GM12878 (cell line): ENCODE measurements at regions not wholly inside any gene's neighbourhood (a gene's known extent, or its start where the extent isn't known, plus 50 kb on each side); places are given as distances from the start of the nearest gene placed in this dataset.

Experiments
- ATAC-seq: fragments of 200-7000 bp; cut with Tn5 transposase; 3 replicates; pipeline ENCODE4 v1.9.1; 2020; ENCODE audit warnings: mild to moderate bottlenecking, moderate library complexity
- BruUV-seq: library from RNA; stranded (reverse); fragments of 400-500 nt; replicated peaks from 2 replicates; lab custom pipeline; 2021; lab: Mats Ljungman, UMichigan
- CTCF ChIA-PET: fragments of 300-600 bp; sonication (Branson Sonifier 250); formaldehyde crosslinking; extraction: SDS; loops from one replicate; lab custom pipeline; 2021; ENCODE audit warnings: inconsistent platforms; lab: Yijun Ruan, JAX
- POLR2A ChIA-PET: fragments of 350-600 bp; formaldehyde crosslinking; extraction: SDS; loops from one replicate; lab custom pipeline; 2021; ENCODE audit warnings: inconsistent platforms; lab: Charles Lee
- RAD21 ChIA-PET: fragments of 300-600 bp; sonication (Branson Sonifier 250); formaldehyde crosslinking; loops from one replicate; lab custom pipeline; 2023; ENCODE audit warnings: antibody characterized with exemption; ENCODE audit not compliant: unreplicated experiment; lab: Charles Lee
- SMC1A ChIA-PET: fragments of 300-600 bp; sonication (Branson Sonifier 250); formaldehyde crosslinking; loops from one replicate; lab custom pipeline; 2023; ENCODE audit not compliant: unreplicated experiment, uncharacterized antibody; lab: Charles Lee
- DNase-seq: peaks from one replicate; pipeline ENCODE4 v3.0.0-alpha.2; 2011; ENCODE audit warnings: low read depth, low spot score
- FAIRE-seq: peaks from 3 replicates; lab custom pipeline; 2011; peaks lifted over from hg19 to GRCh38; lab: Jason Lieb, UNC
- H2AFZ ChIP-seq: 2 replicates; pipeline ENCODE4 v1.6.0; 2011; ENCODE audit warnings: low read depth, low read length, control low read depth; ENCODE audit not compliant: control insufficient read depth
- H3K27ac ChIP-seq: 2 replicates; pipeline ENCODE4 v1.5.1; 2011; ENCODE audit warnings: control low read depth; ENCODE audit not compliant: control insufficient read depth, insufficient read depth
- H3K27me3 ChIP-seq, 2 experiments: replicated peaks in 1 of 2; 2 replicates each; pipeline versions ENCODE4 v1.6.0 to v1.6.1; 2011; ENCODE audit warnings: low read length in 1 of 2; ENCODE audit not compliant: control insufficient read depth in 2 of 2, insufficient read depth in 2 of 2
- H3K36me3 ChIP-seq, 2 experiments: 2 replicates each; pipeline ENCODE4 v1.5.1; 2011; ENCODE audit warnings: low read length in 1 of 2; ENCODE audit not compliant: control insufficient read depth in 2 of 2, insufficient read depth in 2 of 2
- H3K4me1 ChIP-seq: 2 replicates; pipeline ENCODE4 v1.6.1; 2011; ENCODE audit warnings: mild to moderate bottlenecking, low read length, moderate library complexity, mixed read lengths; ENCODE audit not compliant: control insufficient read depth, insufficient read depth
- H3K4me2 ChIP-seq: 2 replicates; pipeline ENCODE4 v1.6.0; 2011; ENCODE audit warnings: control low read depth; ENCODE audit not compliant: control insufficient read depth, insufficient read depth
- H3K4me3 ChIP-seq: fragments of 200-600 bp; sonication (generic); 2 replicates; pipeline ENCODE4 v1.5.1; 2016
- H3K79me2 ChIP-seq: 2 replicates; pipeline ENCODE4 v1.6.0; 2011; ENCODE audit warnings: low read length; ENCODE audit not compliant: control insufficient read depth, insufficient read depth
- H3K9ac ChIP-seq: 2 replicates; pipeline ENCODE4 v1.8.0; 2011; ENCODE audit warnings: low read length, control low read depth, mixed read lengths; ENCODE audit not compliant: control insufficient read depth, insufficient read depth
- H3K9me3 ChIP-seq: replicated peaks from 3 replicates; pipeline ENCODE4 v1.5.1; 2011; ENCODE audit warnings: mild to moderate bottlenecking, low read length; ENCODE audit not compliant: control insufficient read depth, insufficient read depth
- H4K20me1 ChIP-seq: 2 replicates; pipeline ENCODE4 v1.6.0; 2011; ENCODE audit not compliant: control insufficient read depth, insufficient read depth
- CEBPB ChIP-seq, 2 experiments: fragments of 150-350 bp in 1 of 2; IDR thresholded peaks; 2 replicates each; pipeline ENCODE4 v1.6.1; 2012 to 2014; ENCODE audit warnings: low read depth in 2 of 2, low read length in 2 of 2, borderline replicate concordance in 1 of 2, inconsistent platforms in 1 of 2
- CREM ChIP-seq: IDR thresholded peaks from 2 replicates; pipeline ENCODE4 v1.6.1; 2014; ENCODE audit warnings: antibody characterized with exemption, low read depth
- E2F4 ChIP-seq: IDR thresholded peaks from 2 replicates; pipeline ENCODE4 v1.6.1; 2012; ENCODE audit warnings: low read depth, low read length, improper control_type of control experiment
- MTA2 ChIP-seq: fragments of 450-650 bp; IDR thresholded peaks from 2 replicates; pipeline ENCODE4 v1.6.1; 2016; ENCODE audit warnings: low read depth, mild to moderate bottlenecking, moderate library complexity
- SMARCA5 ChIP-seq: fragments of 450-650 bp; IDR thresholded peaks from 2 replicates; pipeline ENCODE4 v1.6.1; 2017; ENCODE audit warnings: mild to moderate bottlenecking
- TBL1XR1 ChIP-seq: IDR thresholded peaks from 2 replicates; pipeline ENCODE4 v1.6.1; 2012; ENCODE audit warnings: low read depth, low read length, improper control_type of control experiment
- ZNF217 ChIP-seq: fragments of 450-650 bp; IDR thresholded peaks from 2 replicates; pipeline ENCODE4 v1.6.1; 2017; ENCODE audit warnings: antibody characterized with exemption, mild to moderate bottlenecking
- WGBS: methylation state at CpG from one replicate; pipeline ENCODE4 v1.1.6; 2016; ENCODE audit warnings: low lambda C conversion rate; ENCODE audit not compliant: insufficient replicate concordance, insufficient coverage; ENCODE audit errors: missing lambda C conversion rate; 5-methylcytosine and 5-hydroxymethylcytosine counted together
- in situ Hi-C: fragments of 300-500 bp; cut with MboI; formaldehyde crosslinking; loops from 9 replicates; pipeline ENCODE4 v1.14.3; 2018; ENCODE audit warnings: mixed read lengths
- intact Hi-C: fragments of 100-400 bp; cut with micrococcal nuclease; formaldehyde crosslinking; loops from one replicate; pipeline ENCODE4 v1.14.2; 2022; ENCODE audit not compliant: unreplicated experiment

- TF ChIP-seq CREM (no peak), SMARCA5 (no peak)
These were observed 124.1 kb downstream of the KIF4B start (continued) for GRCh38 chr5:155137683-155138082.

- H3K4me2 ChIP-seq, result no peak overlapping the region
- no peaks in the 10 kb centered on the region for H3K36me3 ChIP-seq
- 44% methylated on average over 5 of the region's 5 CpGs for WGBS
- ChIA-PET CTCF (interaction anchor here (0.8 to 2.0 kb wide), 4 partner anchors 7 to 1992 kb away, joined by 3 to 8 read pairs (median 5); no protein-coding TSS in a partner anchor), SMC1A (no interaction called here), POLR2A (no interaction called here), RAD21 (interaction anchor here (0.6 kb wide), 1 partner anchor 1674 kb away, joined by 3 read pairs; no protein-coding TSS in a partner anchor)
- no peak overlapping the region for H2AFZ ChIP-seq
- H3K4me1 ChIP-seq, result no peaks in the 10 kb centered on the region
- no peaks in the 10 kb centered on the region; a peak in 1 of 4 replicates for H3K27me3 ChIP-seq
- no peak for DNase-seq
- intact Hi-C loops, result loop anchor here (10.0 kb wide), 1 partner anchor 166 kb away; no protein-coding TSS in a partner anchor
- H3K9me3 ChIP-seq, result no peaks in the 10 kb centered on the region
- H3K27ac ChIP-seq, result no peak overlapping the region
- no peaks in the 10 kb centered on the region for H4K20me1 ChIP-seq
- no peak for FAIRE-seq
- H3K79me2 ChIP-seq, result no peaks in the 10 kb centered on the region
- no peak overlapping the region for H3K4me3 ChIP-seq
- no peak overlapping the region for H3K9ac ChIP-seq
- ATAC-seq, result no peak
- TF ChIP-seq CREM, result no peak
- TF ChIP-seq TBL1XR1, result no peak
- TF ChIP-seq MTA2, result no peak
- TF ChIP-seq CEBPB (IDR thresholded peaks at IDR 0.05; ENCODE audit: borderline replicate concordance in 1 of 2, low read depth in 2 of 2, low read length in 2 of 2), result no peak
- no peak for TF ChIP-seq ZNF217
- TF ChIP-seq E2F4, result no peak
- in situ Hi-C loops, result no loop called here
- BruUV-seq, result no TSS peak
These were observed 127.1 kb downstream of the KIF4B start for GRCh38 chr5:155140646-155141045.
